Naive thymus-derived CD8-positive, alpha-beta T cell (primary cell): ENCODE measurements at regions not wholly inside any gene's neighbourhood (a gene's known extent, or its start where the extent isn't known, plus 50 kb on each side); places are given as distances from the start of the nearest gene placed in this dataset.

Experiments used
- ATAC-seq, 2 donors: fragments of 150-1000 bp; cut with Tn5 transposase in 1 of 2; sonication (Bioruptor Pico), chemical (Tn5 transposase) in 1 of 2; 1 replicate in 1 of 2; 2 replicates in 1 of 2; pipeline ENCODE4 v1.10.0; 2021; ENCODE audit warnings: mild to moderate bottlenecking in 2 of 2, moderate library complexity in 2 of 2
- POLR2A ChIA-PET: fragments of 350-600 bp; sonication (Branson Sonifier 250); formaldehyde crosslinking; loops from one replicate; lab custom pipeline; 2021; ENCODE audit warnings: antibody characterized with exemption; lab: Charles Lee
- DNase-seq, 10 donors: peaks; one replicate each; pipeline versions ENCODE4 v3.0.0 to v3.0.0-alpha.2; 2020 to 2022
- H3K27ac Mint-ChIP-seq, 10 donors: one replicate each; pipeline ENCODE4 v1.8.0; 2020 to 2022; ENCODE audit warnings: mild to moderate bottlenecking in 10 of 10, mixed read lengths in 10 of 10, moderate library complexity in 4 of 10, inconsistent platforms in 1 of 10
- H3K27me3 Mint-ChIP-seq, 5 donors: one replicate each; pipeline ENCODE4 v1.8.0; 2021 to 2022; ENCODE audit warnings: mixed read lengths in 5 of 5
- H3K36me3 Mint-ChIP-seq, 3 donors: one replicate each; pipeline ENCODE4 v1.8.0; 2020 to 2022; ENCODE audit warnings: mixed read lengths in 3 of 3, mild to moderate bottlenecking in 2 of 3, inconsistent platforms in 1 of 3
- H3K4me1 Mint-ChIP-seq, 4 donors: one replicate each; pipeline ENCODE4 v1.8.0; 2021 to 2022; ENCODE audit warnings: mixed read lengths in 4 of 4
- H3K4me3 Mint-ChIP-seq, 10 donors: one replicate each; pipeline ENCODE4 v1.8.0; 2020 to 2022; ENCODE audit warnings: mild to moderate bottlenecking in 10 of 10, mixed read lengths in 10 of 10, moderate library complexity in 6 of 10, inconsistent platforms in 1 of 10
- H3K9me3 Mint-ChIP-seq, 9 donors: one replicate each; pipeline ENCODE4 v1.8.0; 2020 to 2022; ENCODE audit warnings: mixed read lengths in 9 of 9, mild to moderate bottlenecking in 3 of 9, inconsistent platforms in 1 of 9, moderate library complexity in 1 of 9

GRCh38 chr2:174022431-174022830 is 57.3 kb upstream of the SP3 start:
- no peaks in the 10 kb centered on the region for H3K9me3 Mint-ChIP-seq
- POLR2A ChIA-PET = no interaction called here
- DNase-seq = no peak

DNA sequence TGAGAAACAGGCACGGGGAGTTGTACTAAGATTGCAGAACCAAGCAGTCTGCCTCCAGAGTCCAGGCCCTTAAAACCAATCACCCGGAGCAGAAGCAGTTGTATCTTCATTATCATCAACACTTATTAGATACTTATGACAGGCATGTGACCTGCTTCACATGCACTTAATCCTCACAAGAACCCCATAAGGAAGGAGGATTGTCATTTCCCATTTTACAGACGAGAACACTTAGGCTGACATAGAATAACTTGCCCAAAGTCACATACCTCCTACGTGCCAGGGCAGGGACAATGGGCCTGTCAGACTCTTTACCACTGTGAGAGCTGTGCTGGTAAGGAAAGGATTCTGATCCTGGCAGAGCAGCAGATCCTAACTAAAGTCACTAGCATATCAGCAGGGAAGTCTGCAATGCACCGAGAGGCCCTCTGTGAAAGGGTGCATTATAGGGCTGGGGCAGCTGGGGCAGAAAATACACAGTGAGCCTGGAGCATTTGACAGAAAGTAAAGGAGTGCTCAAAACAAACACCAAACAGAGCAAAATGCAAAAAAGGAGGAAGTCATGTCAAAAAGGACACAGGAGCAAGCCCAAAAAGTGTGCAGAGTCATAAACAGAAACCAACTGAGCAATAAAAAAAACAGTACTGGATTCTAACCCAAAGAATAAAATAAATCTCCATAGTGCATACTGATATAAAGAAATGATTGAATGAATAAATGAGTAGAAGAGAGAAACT is 55.9 kb upstream of the SP3 start:
- Mint-ChIP-seq H3K27ac (peak overlapping the region in 1 of 10 donors; percentile 70), H3K4me1 (peaks cover 0 to 3% (median 0%) of the 10 kb centered on the region in 4 donors), H3K27me3 (peaks cover 0 to 13% (median 0%) of the 10 kb centered on the region in 5 donors), H3K9me3 (no peaks in the 10 kb centered on the region), H3K4me3 (no peak overlapping the region), H3K36me3 (no peaks in the 10 kb centered on the region)
- DNase-seq (no peak), ATAC-seq (no peak)
- POLR2A ChIA-PET = interaction anchor here (0.6 kb wide), 1 partner anchor 8 kb away, joined by 3 read pairs; no protein-coding TSS in a partner anchor

More at GRCh38 chr2:174022431-174022830, 57.3 kb upstream of the SP3 start:
- ATAC-seq = no peak
- no peaks in the 10 kb centered on the region for H3K36me3 Mint-ChIP-seq
- peaks cover 0 to 9% (median 0%) of the 10 kb centered on the region in 5 donors for H3K27me3 Mint-ChIP-seq
- no peak overlapping the region for H3K4me3 Mint-ChIP-seq
- H3K27ac Mint-ChIP-seq = no peak overlapping the region
- peaks cover 0 to 3% (median 0%) of the 10 kb centered on the region in 4 donors for H3K4me1 Mint-ChIP-seq

DNA sequence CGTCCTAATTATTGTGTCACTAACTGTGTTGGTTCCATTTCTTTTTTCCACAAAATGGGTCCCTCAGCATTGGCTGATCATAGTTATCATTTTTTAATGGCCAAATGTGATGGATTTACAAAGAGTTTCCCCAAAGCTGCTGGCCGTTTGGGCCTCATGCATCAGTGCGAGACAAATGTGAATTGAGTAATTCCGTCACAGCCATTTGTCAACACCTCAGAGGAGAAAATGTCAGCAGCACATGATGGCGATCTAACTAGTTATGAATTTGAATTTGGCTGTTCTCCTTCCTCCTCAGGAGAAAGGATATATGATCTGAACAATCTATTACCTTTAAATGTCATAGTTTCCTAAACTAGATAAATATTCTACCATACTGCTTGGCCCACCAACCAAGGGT is 54.9 kb upstream of the SP3 start:
- POLR2A ChIA-PET = no interaction called here
- Mint-ChIP-seq H3K9me3 (no peaks in the 10 kb centered on the region), H3K4me1 (peaks cover 0 to 3% (median 0%) of the 10 kb centered on the region in 4 donors), H3K27ac (no peak overlapping the region), H3K27me3 (peaks cover 0 to 13% (median 0%) of the 10 kb centered on the region in 5 donors), H3K4me3 (no peak overlapping the region), H3K36me3 (no peaks in the 10 kb centered on the region)
- DNase-seq (no peak), ATAC-seq (no peak)

DNA sequence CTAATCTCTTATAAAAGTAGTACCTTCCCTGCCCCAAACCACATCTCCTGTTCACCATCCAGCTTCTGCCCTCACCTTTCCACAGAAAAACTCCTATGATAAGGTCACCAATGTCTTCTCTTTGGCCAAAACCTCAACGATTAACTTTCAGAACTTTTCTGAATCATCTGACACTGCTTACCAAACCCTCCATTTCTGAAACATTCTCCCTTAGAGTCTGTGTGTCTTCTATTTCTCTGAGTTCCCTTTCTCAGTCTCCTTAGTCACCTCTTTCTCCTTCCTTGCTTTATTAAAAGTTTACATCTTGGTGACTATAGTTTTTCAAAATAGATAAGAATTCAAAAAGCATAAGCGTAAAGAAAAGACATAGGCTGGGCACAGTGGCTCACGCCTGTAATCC is 51.3 kb upstream of the SP3 start:
- DNase-seq (no peak), ATAC-seq (no peak)
- Mint-ChIP-seq H3K4me1 (peaks cover 2 to 13% (median 6%) of the 10 kb centered on the region in 4 donors), H3K36me3 (no peaks in the 10 kb centered on the region), H3K9me3 (no peaks in the 10 kb centered on the region), H3K27me3 (peaks cover 0 to 20% (median 2%) of the 10 kb centered on the region in 5 donors), H3K4me3 (no peak overlapping the region), H3K27ac (no peak overlapping the region)
- POLR2A ChIA-PET = no interaction called here

GRCh38 chr2:174015428-174015827 is 50.3 kb upstream of the SP3 start:
- Mint-ChIP-seq H3K27me3 (peaks cover 0 to 20% (median 4%) of the 10 kb centered on the region in 5 donors), H3K9me3 (no peaks in the 10 kb centered on the region), H3K27ac (no peak overlapping the region), H3K4me3 (no peak overlapping the region), H3K4me1 (peaks cover 2 to 10% (median 6%) of the 10 kb centered on the region in 4 donors), H3K36me3 (no peaks in the 10 kb centered on the region)
- POLR2A ChIA-PET = no interaction called here
- DNase-seq = no peak
- no peak for ATAC-seq
